Activated CD4-positive, alpha-beta T cell treated with anti-CD3 and anti-CD28 coated beads for 24 hours (primary cell): ENCODE measurements at regions not wholly inside any gene's neighbourhood (a gene's known extent, or its start where the extent isn't known, plus 50 kb on each side); places are given as distances from the start of the nearest gene placed in this dataset.
"Not testable (repeated sequence)": the region's sequence is repeated elsewhere in the genome, so short reads cannot be mapped to it uniquely, and the experiment has no call there.

Source experiments
- DNase-seq, 2 donors: peaks; one replicate each; pipeline ENCODE4 v3.0.0-alpha.2; 2020; ENCODE audit warnings: low read depth in 2 of 2

- DNase-seq = no peak
Measured at GRCh38 chr7:149682038-149682437, 91.3 kb downstream of the ZNF467 start.

GRCh38 chr7:149681274-149681673 is 92.1 kb downstream of the ZNF467 start:
- no peak for DNase-seq

- no peak for DNase-seq
Measured at GRCh38 chr7:149680331-149681025, 92.9 kb downstream of the ZNF467 start.

- DNase-seq = not testable (repeated sequence)
Measured at GRCh38 chr7:149674728-149675385, 98.5 kb downstream of the ZNF467 start.

- no peak for DNase-seq
Measured at GRCh38 chr7:149673006-149673405, 100.4 kb downstream of the ZNF467 start.

GRCh38 chr7:149670288-149670687 is 103.1 kb downstream of the ZNF467 start:
- no peak for DNase-seq

GRCh38 chr7:149669121-149669818 is 104.1 kb downstream of the ZNF467 start:
- no peak for DNase-seq

GRCh38 chr7:149666360-149666945 is 106.9 kb downstream of the ZNF467 start:
- DNase-seq = no peak

- DNase-seq = not testable (repeated sequence)
Measured at GRCh38 chr7:149665618-149666017, 107.8 kb downstream of the ZNF467 start.

GRCh38 chr7:149664666-149665065 is 108.7 kb downstream of the ZNF467 start:
- no peak for DNase-seq

- no peak for DNase-seq
Measured at GRCh38 chr7:149664176-149664575, 109.2 kb downstream of the ZNF467 start.

- DNase-seq = peak; percentile 62 to 64
Measured at GRCh38 chr7:149662591-149663095, 110.7 kb downstream of the ZNF467 start.

GRCh38 chr7:149655784-149656183 is 117.6 kb downstream of the ZNF467 start:
- DNase-seq = no peak

GRCh38 chr7:149654588-149654987 is 118.8 kb downstream of the ZNF467 start:
- no peak for DNase-seq

- not testable (repeated sequence) for DNase-seq
Measured at GRCh38 chr7:149650190-149650589, 123.2 kb downstream of the ZNF467 start.

- DNase-seq = no peak
Measured at GRCh38 chr7:149644754-149645153, 128.6 kb downstream of the ZNF467 start.

GRCh38 chr7:149642589-149642988 is 130.8 kb downstream of the ZNF467 start:
- no peak for DNase-seq

- no peak for DNase-seq
Measured at GRCh38 chr7:149638566-149639320, 134.6 kb downstream of the ZNF467 start.

GRCh38 chr7:149637911-149638565 is 135.3 kb downstream of the ZNF467 start:
- no peak for DNase-seq

GRCh38 chr7:149635561-149636329 is 137.6 kb downstream of the ZNF467 start:
- no peak for DNase-seq
